T-helper 2 cell treated with Interferon-gamma antibody and Interleukin-4, amounts not matched to agents 5 μg/mL and 100 μg/mL, for 36 hours (primary cell): ENCODE measurements at regions not wholly inside any gene's neighbourhood (a gene's known extent, or its start where the extent isn't known, plus 50 kb on each side); places are given as distances from the start of the nearest gene placed in this dataset.

ENCODE experiments used
- DNase-seq: peaks from one replicate; pipeline ENCODE4 v3.0.0; 2021; ENCODE audit warnings: low spot score
- H3K27ac Mint-ChIP-seq: one replicate; pipeline ENCODE4 v1.8.0; 2021; ENCODE audit warnings: mild to moderate bottlenecking, mixed read lengths
- H3K27me3 Mint-ChIP-seq: one replicate; pipeline ENCODE4 v1.8.0; 2021; ENCODE audit warnings: low read depth, mixed read lengths
- H3K36me3 Mint-ChIP-seq: one replicate; pipeline ENCODE4 v1.8.0; 2021; ENCODE audit warnings: low read depth, mixed read lengths
- H3K4me1 Mint-ChIP-seq: one replicate; pipeline ENCODE4 v1.8.0; 2021; ENCODE audit warnings: low read depth, mixed read lengths
- H3K4me3 Mint-ChIP-seq: one replicate; pipeline ENCODE4 v1.8.0; 2022; ENCODE audit warnings: mild to moderate bottlenecking, moderate library complexity, mixed read lengths
- H3K9me3 Mint-ChIP-seq: one replicate; pipeline ENCODE4 v1.8.0; 2021; ENCODE audit warnings: mixed read lengths

- Mint-ChIP-seq H3K36me3 (no peaks in the 10 kb centered on the region), H3K9me3 (no peaks in the 10 kb centered on the region), H3K27me3 (peaks cover 2% of the 10 kb centered on the region), H3K4me1 (no peaks in the 10 kb centered on the region), H3K27ac (no peak overlapping the region), H3K4me3 (no peak overlapping the region)
- DNase-seq: no peak
Observed at GRCh38 chr9:79796411-79796810, 224.6 kb downstream of the TLE4 start.

DNA sequence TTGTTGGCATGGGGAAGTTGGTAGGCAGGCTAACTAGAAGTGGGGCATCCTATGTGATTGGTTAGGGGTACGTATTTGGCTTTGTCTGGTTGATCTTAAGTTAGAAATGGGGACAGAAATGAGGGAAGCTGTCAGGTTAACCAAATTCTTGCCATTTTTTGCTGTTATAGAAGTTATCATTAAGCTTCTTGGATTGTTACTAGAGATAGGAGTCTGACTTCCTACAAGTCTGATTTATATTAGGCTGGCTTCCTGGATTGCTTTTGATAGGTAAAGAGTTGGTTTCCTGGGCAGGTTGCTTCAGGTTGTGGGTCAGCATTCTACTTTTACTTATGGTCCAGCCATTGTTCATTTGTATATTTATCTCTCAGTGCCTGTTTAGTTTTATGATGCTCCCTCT, 216.9 kb downstream of the TLE4 start:
- no peak for DNase-seq
- Mint-ChIP-seq H3K4me3 (no peak overlapping the region), H3K27ac (no peak overlapping the region)

DNA sequence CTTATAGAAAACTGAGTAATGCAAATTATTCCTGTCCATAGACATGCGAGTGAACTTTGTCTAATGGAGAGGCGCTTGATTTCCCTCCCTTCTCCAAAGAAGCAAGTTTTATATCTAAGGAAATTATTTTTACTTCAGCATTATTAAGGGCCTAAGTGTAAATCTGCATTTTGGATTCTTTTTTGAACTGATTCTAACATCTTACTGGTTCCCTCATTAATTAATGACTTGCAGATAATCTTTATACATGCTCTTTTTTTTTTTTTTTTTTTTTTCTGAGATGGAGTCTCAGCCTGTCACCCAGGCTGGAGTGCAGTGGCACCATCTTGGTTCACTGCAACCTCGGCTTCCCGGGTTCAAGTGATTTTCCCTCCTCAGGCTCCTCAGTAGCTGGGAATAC, 209.5 kb downstream of the TLE4 start:
- Mint-ChIP-seq H3K36me3 (no peaks in the 10 kb centered on the region), H3K27me3 (peaks cover 7% of the 10 kb centered on the region), H3K27ac (no peak overlapping the region), H3K4me1 (no peaks in the 10 kb centered on the region), H3K9me3 (no peaks in the 10 kb centered on the region), H3K4me3 (no peak overlapping the region)
- DNase-seq: no peak

More for the DNA sequence above, 216.9 kb downstream of the TLE4 start:
- H3K27me3 Mint-ChIP-seq: peaks cover 9% of the 10 kb centered on the region
- no peaks in the 10 kb centered on the region for H3K36me3 Mint-ChIP-seq
- H3K9me3 Mint-ChIP-seq: peaks cover 15% of the 10 kb centered on the region
- H3K4me1 Mint-ChIP-seq: no peaks in the 10 kb centered on the region

DNA sequence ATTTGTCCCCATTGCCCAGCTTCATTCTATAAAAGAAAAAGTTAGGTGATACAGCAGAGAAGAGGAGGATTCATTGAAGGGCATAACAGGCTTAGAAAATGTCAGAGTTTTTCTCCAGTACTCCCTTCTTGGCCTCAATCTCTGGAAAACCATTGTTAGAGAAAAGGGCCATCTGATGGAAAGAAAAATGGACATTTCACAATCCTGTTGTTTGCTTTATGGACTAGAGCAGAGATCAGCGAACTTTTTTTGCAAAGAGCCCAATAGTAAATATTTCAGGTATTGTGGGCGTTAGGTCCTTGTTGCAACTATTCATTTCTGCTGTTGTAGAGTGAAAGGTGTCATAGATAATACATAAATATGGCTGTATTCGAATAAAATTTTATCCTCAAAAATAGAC, 208.8 kb downstream of the TLE4 start:
- no peaks in the 10 kb centered on the region for H3K36me3 Mint-ChIP-seq
- DNase-seq: no peak
- H3K27me3 Mint-ChIP-seq: peaks cover 4% of the 10 kb centered on the region
- no peak overlapping the region for H3K27ac Mint-ChIP-seq
- H3K9me3 Mint-ChIP-seq: no peaks in the 10 kb centered on the region
- no peak overlapping the region for H3K4me3 Mint-ChIP-seq
- H3K4me1 Mint-ChIP-seq: no peaks in the 10 kb centered on the region

DNA sequence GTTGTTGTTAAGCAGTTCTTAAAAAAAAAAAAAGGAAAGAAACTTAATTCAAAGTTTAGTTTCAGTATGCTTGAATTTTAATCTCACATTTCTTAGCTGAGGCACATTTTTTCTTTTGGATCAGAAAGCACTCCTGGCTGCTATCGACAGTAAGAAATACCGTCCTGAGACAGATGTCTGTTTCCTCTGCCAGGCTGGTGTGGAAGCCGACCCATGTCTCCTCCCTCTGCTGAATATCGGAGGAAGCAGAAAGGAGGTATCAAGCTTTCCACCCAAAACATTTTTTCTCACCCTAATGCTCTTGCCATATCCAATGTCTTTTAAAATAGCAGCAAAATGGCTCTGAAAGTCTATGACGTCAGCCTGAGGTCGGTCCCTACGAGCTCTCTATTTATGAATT, 208.1 kb downstream of the TLE4 start:
- Mint-ChIP-seq H3K27me3 (peaks cover 4% of the 10 kb centered on the region), H3K9me3 (no peaks in the 10 kb centered on the region), H3K4me1 (no peaks in the 10 kb centered on the region), H3K4me3 (no peak overlapping the region), H3K36me3 (no peaks in the 10 kb centered on the region), H3K27ac (no peak overlapping the region)
- DNase-seq: no peak

- peaks cover 4% of the 10 kb centered on the region for H3K27me3 Mint-ChIP-seq
- no peaks in the 10 kb centered on the region for H3K36me3 Mint-ChIP-seq
- H3K4me1 Mint-ChIP-seq: no peaks in the 10 kb centered on the region
- DNase-seq: no peak
- H3K9me3 Mint-ChIP-seq: no peaks in the 10 kb centered on the region
- no peak overlapping the region for H3K4me3 Mint-ChIP-seq
- H3K27ac Mint-ChIP-seq: no peak overlapping the region
Observed at GRCh38 chr9:79778581-79778980, 206.8 kb downstream of the TLE4 start.

DNA sequence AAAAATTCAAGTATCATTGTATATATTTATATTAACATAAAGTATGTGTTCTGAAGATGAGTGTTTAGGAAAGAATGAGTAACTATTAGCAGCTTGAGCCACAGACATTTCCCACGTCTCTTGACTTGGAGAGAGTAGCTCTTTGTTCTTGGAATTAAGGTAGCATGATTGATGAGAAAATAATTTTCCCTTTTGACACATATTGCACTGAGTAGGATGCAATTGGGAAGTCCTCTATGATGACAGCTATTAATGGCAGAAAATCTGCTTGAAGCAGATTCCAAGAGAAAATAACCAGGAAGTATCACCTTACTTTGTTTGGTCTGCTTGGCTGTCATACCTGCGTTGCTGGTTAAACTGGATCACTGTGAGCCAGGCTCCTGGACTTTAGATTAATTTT, 204.8 kb downstream of the TLE4 start:
- Mint-ChIP-seq H3K4me3 (no peak overlapping the region), H3K9me3 (no peaks in the 10 kb centered on the region), H3K4me1 (no peaks in the 10 kb centered on the region), H3K27me3 (peaks cover 7% of the 10 kb centered on the region), H3K36me3 (no peaks in the 10 kb centered on the region), H3K27ac (no peak overlapping the region)
- DNase-seq: no peak
